NOMO-1 (cell line): ENCODE measurements at regions not wholly inside any gene's neighbourhood (a gene's known extent, or its start where the extent isn't known, plus 50 kb on each side); places are given as distances from the start of the nearest gene placed in this dataset.

Experiments used
- DNase-seq, 2 experiments: peaks; one replicate each; lab custom pipeline; 2025; ENCODE audit not compliant: unreplicated experiment in 2 of 2; lab: John Stamatoyannopoulos, UW

GRCh38 chr17:71033336-71033735 is 864.0 kb downstream of the KCNJ2 start:
- no peak for DNase-seq

GRCh38 chr17:71035226-71035625 is 865.9 kb downstream of the KCNJ2 start:
- DNase-seq = no peak

- DNase-seq = no peak
These were observed 868.1 kb downstream of the KCNJ2 start for GRCh38 chr17:71037386-71037785.

- no peak for DNase-seq
These were observed 870.1 kb downstream of the KCNJ2 start for GRCh38 chr17:71039391-71039790.

- no peak for DNase-seq
These were observed 883.6 kb downstream of the KCNJ2 start for GRCh38 chr17:71052971-71053370.

GRCh38 chr17:71055128-71055527 is 885.8 kb downstream of the KCNJ2 start:
- DNase-seq = no peak

GRCh38 chr17:71057448-71057847 is 888.1 kb downstream of the KCNJ2 start:
- DNase-seq = peak; percentile 85 to 89

- no peak for DNase-seq
These were observed 888.6 kb downstream of the KCNJ2 start for GRCh38 chr17:71057938-71058337.

- no peak for DNase-seq
These were observed 893.8 kb downstream of the KCNJ2 start for GRCh38 chr17:71063127-71063526.

- DNase-seq = no peak
These were observed 894.2 kb downstream of the KCNJ2 start for GRCh38 chr17:71063559-71063958.

GRCh38 chr17:71067669-71068407 is 898.5 kb downstream of the KCNJ2 start:
- no peak for DNase-seq

- no peak for DNase-seq
These were observed 899.0 kb downstream of the KCNJ2 start for GRCh38 chr17:71068408-71068750.

GRCh38 chr17:71071041-71071440 is 901.7 kb downstream of the KCNJ2 start:
- DNase-seq = no peak

GRCh38 chr17:71071837-71072236 is 902.5 kb downstream of the KCNJ2 start:
- peak in 1 of 2 experiments; percentile 64 for DNase-seq

- no peak for DNase-seq
These were observed 911.6 kb downstream of the KCNJ2 start for GRCh38 chr17:71080937-71081336.

- DNase-seq = no peak
These were observed 912.3 kb downstream of the KCNJ2 start for GRCh38 chr17:71081666-71082065.

- DNase-seq = peak; percentile 24 to 25
These were observed 914.9 kb downstream of the KCNJ2 start for GRCh38 chr17:71084219-71084618.

GRCh38 chr17:71084838-71085237 is 915.5 kb downstream of the KCNJ2 start:
- DNase-seq = no peak

- DNase-seq = peak; percentile 3 to 49
These were observed 916.1 kb downstream of the KCNJ2 start for GRCh38 chr17:71085238-71086033.

GRCh38 chr17:71089431-71089830 is 920.1 kb downstream of the KCNJ2 start:
- DNase-seq = no peak

GRCh38 chr17:71098071-71098470 is 928.7 kb downstream of the KCNJ2 start:
- no peak for DNase-seq

GRCh38 chr17:71099003-71099714 is 929.8 kb downstream of the KCNJ2 start:
- no peak for DNase-seq
